HFFc6 (cell line): ENCODE measurements at regions not wholly inside any gene's neighbourhood (a gene's known extent, or its start where the extent isn't known, plus 50 kb on each side); places are given as distances from the start of the nearest gene placed in this dataset.

Experiments used
- DNase-seq: peaks from one replicate; pipeline ENCODE4 v3.0.0-alpha.2; 2018
- H3K27ac Mint-ChIP-seq: 2 replicates; pipeline ENCODE4 v1.8.0; 2020; ENCODE audit warnings: mild to moderate bottlenecking, mixed read lengths
- H3K27me3 Mint-ChIP-seq: 2 replicates; pipeline ENCODE4 v1.8.0; 2021; ENCODE audit warnings: mild to moderate bottlenecking, moderate library complexity, mixed read lengths; ENCODE audit not compliant: insufficient read depth
- H3K36me3 Mint-ChIP-seq: 2 replicates; pipeline ENCODE4 v1.8.0; 2021; ENCODE audit warnings: low read depth, mixed read lengths
- H3K4me1 Mint-ChIP-seq: 2 replicates; pipeline ENCODE4 v1.8.0; 2020; ENCODE audit warnings: low read depth, mixed read lengths
- H3K4me3 Mint-ChIP-seq: 2 replicates; pipeline ENCODE4 v1.8.0; 2020; ENCODE audit warnings: mild to moderate bottlenecking, moderate library complexity, mixed read lengths
- H3K9me3 Mint-ChIP-seq: 2 replicates; pipeline ENCODE4 v1.8.0; 2020; ENCODE audit warnings: mild to moderate bottlenecking, mixed read lengths
- CTCF ChIP-seq: fragments of 200-600 bp; sonication (generic); IDR thresholded peaks from 2 replicates; pipeline ENCODE4 v1.5.0; 2021; ENCODE audit warnings: antibody characterized with exemption, mild to moderate bottlenecking

- no peak for DNase-seq
- peaks cover 31% of the 10 kb centered on the region for H3K9me3 Mint-ChIP-seq
- no peak overlapping the region for H3K27ac Mint-ChIP-seq
- no peaks in the 10 kb centered on the region for H3K4me1 Mint-ChIP-seq
- H3K4me3 Mint-ChIP-seq: no peak overlapping the region
- no peaks in the 10 kb centered on the region for H3K36me3 Mint-ChIP-seq
- no peak for TF ChIP-seq CTCF
- no peaks in the 10 kb centered on the region for H3K27me3 Mint-ChIP-seq
Observed at GRCh38 chr14:48586099-48586498, 910.7 kb upstream of the MDGA2 start.

GRCh38 chr14:48584031-48584430 is 908.6 kb upstream of the MDGA2 start:
- Mint-ChIP-seq H3K4me1 (no peaks in the 10 kb centered on the region), H3K4me3 (no peak overlapping the region), H3K27ac (no peak overlapping the region), H3K27me3 (no peaks in the 10 kb centered on the region), H3K9me3 (peaks cover 12% of the 10 kb centered on the region), H3K36me3 (no peaks in the 10 kb centered on the region)
- no peak for TF ChIP-seq CTCF
- DNase-seq: no peak

- H3K4me3 Mint-ChIP-seq: no peak overlapping the region
- H3K36me3 Mint-ChIP-seq: no peaks in the 10 kb centered on the region
- no peaks in the 10 kb centered on the region for H3K27me3 Mint-ChIP-seq
- no peaks in the 10 kb centered on the region for H3K4me1 Mint-ChIP-seq
- no peak overlapping the region for H3K27ac Mint-ChIP-seq
- H3K9me3 Mint-ChIP-seq: peaks cover 17% of the 10 kb centered on the region
- TF ChIP-seq CTCF: no peak
- DNase-seq: no peak
Observed at GRCh38 chr14:48582938-48583337, 907.5 kb upstream of the MDGA2 start.

- Mint-ChIP-seq H3K4me1 (no peaks in the 10 kb centered on the region), H3K4me3 (no peak overlapping the region), H3K27me3 (no peaks in the 10 kb centered on the region), H3K27ac (no peak overlapping the region), H3K9me3 (peaks cover 19% of the 10 kb centered on the region), H3K36me3 (no peaks in the 10 kb centered on the region)
- DNase-seq: no peak
- TF ChIP-seq CTCF: no peak
Observed at GRCh38 chr14:48580692-48581091, 905.3 kb upstream of the MDGA2 start.

- Mint-ChIP-seq H3K9me3 (peaks cover 52% of the 10 kb centered on the region), H3K36me3 (peaks cover 6% of the 10 kb centered on the region; the same call in 1 of the 2 replicates), H3K27me3 (no peaks in the 10 kb centered on the region), H3K27ac (no peak overlapping the region), H3K4me3 (no peak overlapping the region), H3K4me1 (no peaks in the 10 kb centered on the region)
- DNase-seq: no peak
- no peak for TF ChIP-seq CTCF
Observed at GRCh38 chr14:48575772-48576171, 900.4 kb upstream of the MDGA2 start.

- TF ChIP-seq CTCF: no peak
Observed at GRCh38 chr14:48568688-48569087, 893.3 kb upstream of the MDGA2 start.

More at GRCh38 chr14:48568688-48569087, 893.3 kb upstream of the MDGA2 start:
- peaks cover 47% of the 10 kb centered on the region for H3K9me3 Mint-ChIP-seq
- H3K27me3 Mint-ChIP-seq: no peaks in the 10 kb centered on the region
- peaks cover 6% of the 10 kb centered on the region; the same call in 1 of the 2 replicates for H3K36me3 Mint-ChIP-seq
- H3K4me3 Mint-ChIP-seq: no peak overlapping the region
- H3K4me1 Mint-ChIP-seq: no peaks in the 10 kb centered on the region
- H3K27ac Mint-ChIP-seq: no peak overlapping the region
- DNase-seq: no peak
